ENCODE measurements at regions not wholly inside any gene's neighbourhood (a gene's known extent, or its start where the extent isn't known, plus 50 kb on each side); places are given as distances from the start of the nearest gene placed in this dataset.

DNA sequence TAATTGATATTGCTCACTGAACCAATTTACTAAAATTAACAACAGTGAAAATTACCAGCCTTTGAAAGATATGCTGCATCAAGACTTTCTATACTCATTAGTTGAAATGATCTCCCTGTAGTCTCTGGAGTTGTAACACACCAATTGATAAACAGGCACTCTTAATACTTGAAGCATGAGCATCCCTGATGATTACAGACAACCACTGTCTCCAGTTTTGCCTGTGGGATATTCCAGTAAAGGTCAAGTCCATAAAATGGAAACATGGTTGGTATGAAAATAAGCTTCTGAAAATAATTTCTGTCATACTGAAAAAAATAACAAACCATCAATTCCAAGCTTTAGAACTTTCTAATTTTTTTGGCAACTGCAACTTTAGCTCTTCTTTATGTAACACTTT is 405.8 kb downstream of the SPRY2 start:
- H3K9ac ChIP-seq (ENCODE audit: low read length) = no peak overlapping the region
- no peak overlapping the region for H2AFZ ChIP-seq (ENCODE audit: low read depth, low read length, poor library complexity, severe bottlenecking)
- H3K27ac ChIP-seq (ENCODE audit: low read depth, low read length) = no peak overlapping the region
- ChIA-PET CTCF (no interaction called here), POLR2A (no interaction called here), RAD21 (ENCODE audit: low non-redundant PET in 1 of 2, low total read pairs in 2 of 2, uncharacterized antibody in 2 of 2, unreplicated experiment in 2 of 2) (no interaction called here)
- no peaks in the 10 kb centered on the region for H3K36me3 ChIP-seq (ENCODE audit: control insufficient read depth in 1 of 2, insufficient read depth in 2 of 2, low read length in 2 of 2)
- no peaks in the 10 kb centered on the region for H3K9me2 ChIP-seq (ENCODE audit: insufficient read depth)
- H3K4me2 ChIP-seq (ENCODE audit: low read length) = no peak overlapping the region
- intact Hi-C loops (cut with micrococcal nuclease) = no loop called here
- DNase-seq (ENCODE audit: low read depth, low spot score) (no peak), ATAC-seq (no peak)
- H3K4me3 ChIP-seq (replicated peaks in 1 of 2; ENCODE audit: low read depth in 1 of 2, low read length in 2 of 2) = no peak overlapping the region
- H3K27me3 ChIP-seq (ENCODE audit: insufficient read depth, low read length) = no peaks in the 10 kb centered on the region
- no peaks in the 10 kb centered on the region for H4K20me1 ChIP-seq (ENCODE audit: insufficient read depth)
- TF ChIP-seq ELF1 (IDR thresholded peaks at IDR 0.05; ENCODE audit: borderline replicate concordance, low read depth) (no peak), CTCF (IDR thresholded peaks at IDR 0.05 in 2 of 3, conservative IDR thresholded peaks at IDR 0.05 in 1 of 3; ENCODE audit: borderline replicate concordance in 1 of 3, insufficient read depth in 1 of 3, low read depth in 2 of 3, low read length in 2 of 3) (no peak), RAD21 (IDR thresholded peaks at IDR 0.05; ENCODE audit: low read depth) (no peak), EZH2phosphoT487 (IDR thresholded peaks at IDR 0.05; ENCODE audit: borderline replicate concordance) (no peak), SP1 (IDR thresholded peaks at IDR 0.05; ENCODE audit: low read depth) (no peak), SRF (IDR thresholded peaks at IDR 0.05; ENCODE audit: low read depth) (no peak), CEBPB (IDR thresholded peaks at IDR 0.05; ENCODE audit: low read depth) (no peak), JUND (IDR thresholded peaks at IDR 0.05) (no peak), EZH2 (IDR thresholded peaks at IDR 0.05) (no peak), REST (IDR thresholded peaks at IDR 0.05; ENCODE audit: low read depth) (no peak), MAX (IDR thresholded peaks at IDR 0.05) (no peak), YY1 (IDR thresholded peaks at IDR 0.05; ENCODE audit: extremely low read depth, insufficient replicate concordance, low read depth, low read length) (no peak), CBX3 (IDR thresholded peaks at IDR 0.05; ENCODE audit: low read depth) (no peak), EGR1 (IDR thresholded peaks at IDR 0.05; ENCODE audit: low read depth) (no peak), TCF7L2 (IDR thresholded peaks at IDR 0.05; ENCODE audit: borderline replicate concordance, extremely low read depth, insufficient read depth, insufficient read length) (no peak)
- TF ChIP-seq, protein P1, sequence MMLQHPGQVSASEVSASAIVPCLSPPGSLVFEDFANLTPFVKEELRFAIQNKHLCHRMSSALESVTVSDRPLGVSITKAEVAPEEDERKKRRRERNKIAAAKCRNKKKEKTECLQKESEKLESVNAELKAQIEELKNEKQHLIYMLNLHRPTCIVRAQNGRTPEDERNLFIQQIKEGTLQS (IDR thresholded peaks at IDR 0.05) = no peak
- peaks cover 0 to 12% of the 10 kb centered on the region in 2 experiments; a peak in 1 of 4 replicates for H3K4me1 ChIP-seq (ENCODE audit: control insufficient read depth in 1 of 2, insufficient read depth in 2 of 2, low read length in 2 of 2)
- H3K79me2 ChIP-seq (ENCODE audit: insufficient read depth, low read length) = no peaks in the 10 kb centered on the region
- no peaks in the 10 kb centered on the region for H3K9me3 ChIP-seq (ENCODE audit: control insufficient read depth in 1 of 2, insufficient read depth in 1 of 2, low read depth in 1 of 2, low read length in 2 of 2)
- BruUV-seq (replicated peaks) = no TSS peak
